KBM-7 (cell line): ENCODE measurements at regions not wholly inside any gene's neighbourhood (a gene's known extent, or its start where the extent isn't known, plus 50 kb on each side); places are given as distances from the start of the nearest gene placed in this dataset.
A peak's percentile ranks its signal among the peaks of the same experiment; 100 is the strongest.
"Not testable (repeated sequence)": the region's sequence is repeated elsewhere in the genome, so short reads cannot be mapped to it uniquely, and the experiment has no call there.

Experiments used
- DNase-seq: peaks from one replicate; pipeline ENCODE4 v3.0.0-alpha.2; 2015
- in situ Hi-C: fragments of 300-500 bp; cut with MboI; formaldehyde crosslinking; loops from 2 replicates; pipeline ENCODE4 v1.14.3; 2020; ENCODE audit warnings: low sequenced_read_pairs, low pct_unique_long_range_greater_than_20kb, mixed read lengths

DNA sequence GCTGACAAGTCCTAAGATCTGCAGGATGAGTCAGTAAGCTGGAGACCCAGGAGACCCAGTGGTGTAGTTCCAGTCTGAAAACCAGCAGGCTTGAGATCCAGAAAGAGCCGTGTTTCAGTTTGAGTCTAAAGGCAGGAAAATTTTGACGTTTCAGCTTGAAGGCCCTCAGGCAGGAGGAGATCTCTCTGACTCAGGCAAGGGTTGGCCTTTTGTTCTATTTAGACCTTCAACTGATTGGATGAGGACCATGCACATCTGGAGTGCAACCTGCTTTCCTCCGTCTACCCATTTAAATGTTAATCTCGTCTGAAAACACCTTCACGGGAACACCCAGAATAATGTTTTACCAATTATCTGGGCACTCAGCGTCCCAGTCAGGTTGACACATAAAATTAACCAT is 69.5 kb downstream of the NPIPA7 start:
- DNase-seq, in situ Hi-C loops: not testable (repeated sequence)

DNA sequence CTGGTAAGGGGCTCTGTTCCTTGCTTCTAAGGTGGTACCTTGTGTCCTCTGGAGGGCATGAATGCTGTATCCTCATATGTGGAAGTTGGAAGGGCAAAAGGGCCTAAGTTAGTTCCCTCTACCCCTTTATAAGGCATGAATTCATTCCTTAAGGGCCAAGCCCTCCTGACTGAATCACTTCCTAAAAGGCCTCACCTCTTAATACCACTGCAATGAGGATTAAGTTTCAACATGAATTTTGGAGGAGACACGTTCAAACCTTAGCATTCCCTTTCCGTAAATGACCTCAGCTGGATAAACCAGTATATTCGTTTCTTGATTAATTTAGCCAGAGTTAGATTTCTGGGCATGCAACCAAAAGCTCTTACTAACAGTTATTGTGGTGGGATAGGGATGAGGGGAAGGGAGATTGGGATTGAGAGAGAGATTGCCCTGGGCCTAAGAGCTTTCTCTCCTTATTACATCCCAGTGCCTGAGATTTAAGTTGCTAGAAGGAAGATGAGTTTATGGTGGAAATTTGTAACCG is 70.8 kb downstream of the NPIPA7 start:
- DNase-seq, in situ Hi-C loops: not testable (repeated sequence)

DNA sequence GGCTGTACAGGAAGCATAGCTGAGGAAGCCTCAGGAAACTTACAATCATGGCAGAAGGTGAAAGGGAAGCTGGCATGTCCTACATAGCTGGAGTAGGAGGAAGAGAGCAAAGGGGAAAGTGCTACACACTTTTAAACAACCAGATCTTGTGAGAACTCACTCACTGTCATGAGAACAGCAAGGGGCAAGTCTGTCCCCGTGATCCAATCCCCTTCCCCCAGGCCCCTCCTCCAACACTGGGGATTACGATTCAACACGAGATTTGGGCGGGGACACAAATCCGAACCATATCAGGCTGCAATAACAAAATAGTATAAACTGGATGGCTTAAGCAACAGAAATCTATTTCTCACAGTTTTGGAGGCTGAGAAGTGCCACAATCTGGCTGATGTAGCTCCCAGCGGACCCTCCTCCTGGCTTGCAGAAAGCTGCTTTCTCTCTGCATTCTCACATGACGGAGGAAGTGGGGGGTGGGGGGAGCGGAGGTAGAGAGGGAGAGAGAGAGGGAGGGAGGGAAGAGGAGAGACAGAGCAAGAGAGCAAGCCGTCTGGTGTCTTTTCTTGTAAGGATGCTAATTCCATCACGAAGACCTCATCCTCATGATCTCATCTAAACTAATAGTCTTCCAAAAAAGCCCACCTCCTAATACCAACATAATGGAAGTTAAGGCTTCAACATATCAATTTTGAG is 72.9 kb downstream of the NPIPA7 start:
- DNase-seq, in situ Hi-C loops: not testable (repeated sequence)

DNA sequence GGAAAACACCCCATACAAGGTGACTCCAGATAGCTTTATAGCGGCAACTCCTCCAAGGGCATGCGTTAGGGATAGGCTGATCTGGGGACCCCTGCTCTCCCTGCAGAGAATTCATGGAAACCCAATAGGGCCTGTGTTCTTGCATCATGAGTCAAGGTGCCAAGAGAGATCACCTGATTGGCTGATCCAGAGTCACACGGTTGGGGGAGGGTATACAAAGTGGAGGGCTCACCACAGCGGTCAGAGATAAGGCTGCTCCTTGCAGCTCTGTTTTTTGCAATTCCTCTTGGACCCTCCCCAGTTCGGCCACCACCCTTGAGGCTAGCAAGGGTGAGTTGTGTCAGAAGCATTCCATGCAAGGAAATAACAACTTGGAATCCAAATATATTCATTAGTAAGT is 79.6 kb downstream of the NPIPA7 start:
- in situ Hi-C loops, DNase-seq: not testable (repeated sequence)

DNA sequence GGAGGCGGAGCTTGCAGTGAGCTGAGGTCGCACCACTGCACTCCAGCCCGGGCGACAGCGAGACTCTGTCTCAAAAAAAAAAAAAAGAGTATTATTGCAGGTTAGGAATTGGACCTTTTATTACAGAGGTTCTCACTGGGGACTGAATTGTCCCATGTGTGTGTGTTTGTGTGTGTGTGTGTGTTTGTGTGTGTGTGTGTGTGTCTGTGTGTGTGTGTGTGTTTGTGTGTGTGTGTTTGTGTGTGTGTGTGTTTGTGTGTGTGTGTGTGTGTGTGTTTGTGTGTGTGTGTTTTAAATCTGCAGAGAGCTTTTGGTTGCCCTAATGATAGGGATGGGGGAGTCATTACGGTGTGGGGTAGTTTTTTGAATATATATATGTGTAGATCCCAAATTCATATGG is 84.9 kb downstream of the NPIPA7 start:
- in situ Hi-C loops, DNase-seq: not testable (repeated sequence)

DNA sequence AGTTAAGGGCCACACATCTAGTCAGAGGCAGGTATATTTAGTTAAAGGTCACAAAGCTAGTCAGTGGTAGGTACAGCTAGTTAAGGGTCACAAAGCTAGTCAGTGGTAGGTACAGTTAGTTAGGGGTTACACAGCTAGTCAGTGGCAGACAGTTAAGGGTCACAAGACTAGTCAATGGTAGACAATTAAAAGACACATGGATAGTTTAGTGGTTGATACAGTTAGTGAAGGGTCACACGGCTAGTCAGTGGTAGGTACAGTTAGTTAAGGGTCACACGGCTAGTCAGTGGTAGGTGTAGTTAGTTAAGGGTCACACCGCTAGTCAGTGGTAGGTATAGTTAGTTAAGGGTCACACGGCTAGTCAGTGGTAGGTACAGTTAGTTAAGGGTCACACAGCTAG is 110.0 kb downstream of the NPIPA7 start:
- DNase-seq, in situ Hi-C loops: not testable (repeated sequence)

DNA sequence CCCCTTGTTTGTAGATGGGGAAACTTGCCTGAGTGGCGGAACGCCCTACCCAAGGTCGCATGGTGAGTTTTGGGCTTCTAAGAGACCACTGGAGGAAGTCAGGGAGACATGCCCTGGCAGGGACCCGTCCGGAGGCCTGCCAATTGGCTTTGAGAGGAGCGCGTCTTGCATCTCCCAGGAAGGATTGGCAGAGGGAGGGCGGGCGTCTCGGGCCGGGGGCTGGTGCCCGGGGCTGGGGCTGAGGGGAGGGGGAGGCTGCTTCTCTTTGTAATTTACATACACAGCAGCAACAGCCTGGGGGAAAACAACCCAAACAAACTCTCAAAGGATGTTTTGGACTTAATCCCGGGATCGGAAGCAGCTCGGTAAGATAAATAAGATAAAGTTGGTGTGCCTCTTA is 110.5 kb downstream of the NPIPA7 start:
- DNase-seq, in situ Hi-C loops: not testable (repeated sequence)

DNA sequence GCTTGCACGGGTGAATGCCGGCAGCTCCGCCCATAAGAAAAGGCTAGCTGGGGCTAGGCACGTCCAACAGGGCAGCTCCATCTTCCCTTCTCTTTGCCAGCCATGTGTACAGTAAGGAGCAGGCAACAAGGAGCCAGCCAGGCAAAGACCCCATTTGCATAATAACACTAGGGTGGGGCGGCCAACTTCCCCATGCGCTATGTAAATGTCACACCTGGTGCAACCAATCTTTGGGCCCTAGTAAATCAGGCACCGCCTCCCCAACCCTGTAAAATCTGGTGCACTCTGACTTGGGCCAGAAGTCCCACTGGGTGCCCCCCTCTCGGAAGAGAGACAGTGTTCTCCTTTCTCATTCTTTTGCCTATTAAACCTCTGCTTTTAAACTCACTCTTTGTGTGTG is 115.2 kb downstream of the NPIPA7 start:
- DNase-seq, in situ Hi-C loops: not testable (repeated sequence)

DNA sequence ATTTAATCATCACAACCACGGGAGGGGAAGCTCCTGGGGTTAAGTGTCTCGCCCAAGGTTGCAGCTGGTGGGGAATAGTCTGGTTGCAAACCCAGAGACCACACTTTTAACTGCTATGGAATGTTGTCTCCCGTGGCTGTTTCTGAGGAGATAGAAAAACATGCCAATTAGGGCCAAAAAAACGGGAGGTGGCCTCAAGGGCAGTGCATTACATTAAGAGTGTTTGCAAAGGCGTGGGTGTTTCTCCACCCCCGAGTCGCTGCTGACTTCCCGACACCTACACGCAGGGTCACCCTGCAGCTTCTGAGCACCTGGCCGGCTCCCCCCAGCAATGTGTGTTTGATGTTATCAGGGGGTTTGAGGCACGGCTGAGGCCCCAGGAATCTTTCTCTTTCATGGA is 116.1 kb downstream of the NPIPA7 start:
- DNase-seq, in situ Hi-C loops: not testable (repeated sequence)

DNA sequence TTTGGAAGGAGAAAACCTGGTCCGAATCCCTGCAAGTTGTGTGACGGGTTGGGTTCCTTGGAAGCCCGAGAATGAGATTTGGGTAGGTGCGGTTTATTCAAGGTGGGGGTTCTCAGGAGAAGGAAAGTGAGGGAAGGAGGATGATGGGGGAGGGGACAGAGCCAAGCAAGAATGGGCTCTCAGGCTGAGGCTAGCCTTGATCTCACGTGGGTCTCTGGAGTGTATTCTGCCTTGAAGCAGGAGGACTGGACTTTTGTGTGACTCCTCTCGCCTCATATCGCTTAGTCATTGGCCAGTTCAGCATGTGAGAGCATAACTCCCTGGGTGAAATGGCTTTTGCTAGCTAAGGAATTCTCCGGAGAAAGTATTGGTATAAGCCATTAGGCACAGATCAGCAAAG is 120.9 kb downstream of the NPIPA7 start:
- in situ Hi-C loops, DNase-seq: not testable (repeated sequence)

DNA sequence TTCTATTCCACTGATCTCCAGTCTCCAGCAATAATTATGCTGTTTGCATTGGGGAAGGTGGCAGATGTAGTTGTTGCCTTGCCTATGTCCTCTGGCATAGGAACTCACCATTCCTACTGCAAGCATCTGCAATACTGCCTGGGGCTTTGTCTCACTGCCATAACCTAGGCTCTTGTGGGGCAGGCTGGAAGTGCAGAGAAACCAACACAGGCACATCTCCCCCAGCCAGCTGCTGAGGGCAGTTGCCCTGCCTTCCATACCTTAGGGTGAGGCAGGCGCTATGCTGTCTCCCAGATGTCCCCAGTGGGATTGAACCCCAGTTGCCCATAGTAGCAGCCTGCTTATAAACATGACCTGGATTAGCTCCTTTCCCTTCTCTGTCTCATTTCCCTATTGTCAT is 128.1 kb downstream of the NPIPA7 start:
- DNase-seq, in situ Hi-C loops: not testable (repeated sequence)

DNA sequence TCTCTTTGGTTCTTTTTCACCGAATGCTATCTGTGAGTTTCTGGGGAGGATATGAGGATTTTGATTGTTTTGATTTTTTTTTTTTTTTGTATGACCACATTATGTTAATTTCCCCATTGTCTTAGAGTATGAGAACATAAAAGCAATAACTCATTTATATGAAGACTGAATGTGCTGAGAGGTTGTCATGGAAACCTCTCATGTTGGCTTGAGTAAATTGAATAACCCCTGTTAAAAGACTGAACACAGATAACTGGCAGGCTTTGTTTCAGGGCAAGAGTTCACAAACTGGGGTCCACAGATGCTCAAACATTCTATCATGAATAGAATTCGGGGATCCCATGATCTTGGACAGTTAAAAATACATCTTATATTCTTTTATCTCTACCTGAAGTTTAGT is 129.4 kb downstream of the NPIPA7 start:
- in situ Hi-C loops, DNase-seq: not testable (repeated sequence)

DNA sequence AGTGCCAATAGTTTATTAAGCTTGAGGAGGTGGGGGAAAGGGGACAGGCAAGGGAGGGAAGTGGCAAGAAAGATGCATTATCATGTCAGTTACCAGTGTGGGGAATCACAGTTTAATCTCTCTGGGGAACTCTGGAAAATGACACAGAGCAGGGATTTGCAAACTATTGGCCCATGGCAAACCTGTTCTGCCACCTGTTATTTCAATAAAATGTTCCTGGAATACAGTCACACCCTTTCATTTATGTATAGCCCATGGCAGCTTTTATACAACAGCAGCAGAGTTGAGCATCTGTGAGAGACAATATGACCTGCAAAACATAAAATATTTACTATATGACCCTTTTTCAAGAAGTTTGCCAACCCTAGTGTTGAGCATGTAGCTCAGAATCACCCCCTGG is 140.5 kb downstream of the NPIPA7 start:
- in situ Hi-C loops, DNase-seq: not testable (repeated sequence)

DNA sequence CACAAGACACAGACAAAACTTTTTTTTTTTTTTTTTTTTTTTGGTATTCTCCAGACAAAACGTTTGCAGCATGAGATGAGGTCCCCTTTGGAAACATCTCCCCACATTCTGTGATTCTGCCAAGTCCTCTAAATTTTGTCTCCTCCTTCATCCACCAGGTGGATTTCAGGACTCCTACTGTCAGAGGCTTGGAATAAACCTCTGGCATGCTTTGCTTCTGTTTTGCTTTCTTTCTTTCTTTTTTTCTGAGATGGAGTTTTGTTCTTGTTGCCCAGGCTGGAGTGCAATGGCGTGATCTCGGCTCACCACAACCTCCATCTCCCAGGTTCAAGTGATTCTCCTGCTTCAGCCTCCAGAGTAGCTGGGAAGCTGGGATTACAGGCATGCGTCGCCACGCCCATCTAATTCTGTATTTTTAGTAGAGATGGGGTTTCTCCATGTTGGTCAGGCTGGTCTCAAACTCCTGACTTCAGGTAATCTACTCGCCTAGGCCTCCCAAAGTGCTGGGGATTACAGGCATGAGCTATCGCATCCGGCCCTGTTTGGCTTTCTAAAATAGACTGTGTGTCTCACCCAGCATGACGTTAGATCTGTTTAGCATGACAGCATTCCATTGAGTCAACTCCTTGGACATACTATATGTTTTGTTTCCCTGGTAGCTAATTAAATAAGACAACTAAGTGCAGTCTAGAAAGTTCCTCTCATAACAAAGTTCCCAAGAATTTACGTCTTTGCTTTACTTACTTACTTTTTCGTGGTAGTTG is 142.5 kb downstream of the NPIPA7 start:
- DNase-seq, in situ Hi-C loops: not testable (repeated sequence)

DNA sequence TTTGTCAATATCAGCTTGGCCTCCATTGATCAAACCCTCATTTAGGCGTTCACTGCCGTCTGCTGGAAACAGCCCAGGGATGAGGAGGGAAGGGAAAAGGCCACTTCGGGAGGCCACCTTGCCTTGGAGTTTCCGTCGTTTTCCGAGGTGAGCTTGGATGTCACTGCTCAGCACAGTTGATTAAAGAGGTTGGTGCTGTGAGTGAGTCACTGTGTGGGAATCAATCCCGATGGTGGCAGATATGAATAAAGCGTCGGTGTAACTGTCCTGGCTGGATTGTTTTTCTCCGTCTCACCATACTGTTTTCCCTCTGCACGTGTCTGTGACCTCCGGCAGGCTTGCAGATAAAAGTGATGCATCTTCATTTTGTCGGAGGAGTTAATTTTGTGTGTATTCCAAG is 148.1 kb downstream of the NPIPA7 start:
- DNase-seq, in situ Hi-C loops: not testable (repeated sequence)

DNA sequence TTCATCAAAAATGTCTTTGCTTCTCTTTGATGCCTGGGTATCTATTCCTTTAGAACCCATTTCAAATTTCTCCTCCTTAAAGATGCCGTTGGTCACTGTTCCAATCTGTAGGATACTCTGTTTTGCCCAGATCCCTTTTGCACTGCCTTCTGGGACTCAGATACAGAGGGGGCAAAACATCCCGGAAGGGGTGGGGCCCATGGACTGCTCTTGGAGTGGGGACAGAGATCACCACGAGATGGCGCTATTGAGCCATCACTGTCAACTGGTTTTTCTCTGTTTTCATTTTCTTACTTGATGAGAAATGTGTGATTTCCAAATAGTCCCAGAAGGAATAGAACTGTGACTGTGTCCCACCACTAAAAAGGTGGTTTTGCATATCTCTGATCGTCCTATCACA is 151.8 kb downstream of the NPIPA7 start:
- in situ Hi-C loops: not testable (repeated sequence)

DNA sequence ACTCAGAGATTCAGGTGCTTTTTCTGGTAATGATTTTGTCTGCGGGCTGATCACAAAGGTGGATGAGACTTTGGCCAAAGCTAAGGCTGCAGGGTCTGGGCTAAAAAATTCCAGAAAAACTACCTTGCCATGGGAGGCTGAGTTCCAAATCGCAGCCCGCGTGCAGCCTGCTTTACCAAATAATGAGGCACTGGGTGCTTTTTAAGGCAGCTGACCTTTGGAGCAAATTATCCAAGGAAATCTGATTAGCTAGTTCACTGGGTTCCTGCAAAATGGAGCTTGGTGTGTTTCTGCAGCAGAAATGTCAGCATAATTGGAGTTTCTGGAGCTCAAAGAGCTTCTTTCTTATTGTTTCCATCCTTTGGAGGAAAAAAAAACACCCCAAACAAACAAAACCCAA is 156.6 kb downstream of the NPIPA7 start:
- in situ Hi-C loops, DNase-seq: not testable (repeated sequence)

More for the DNA sequence above, 151.8 kb downstream of the NPIPA7 start:
- DNase-seq: not testable (repeated sequence)

DNA sequence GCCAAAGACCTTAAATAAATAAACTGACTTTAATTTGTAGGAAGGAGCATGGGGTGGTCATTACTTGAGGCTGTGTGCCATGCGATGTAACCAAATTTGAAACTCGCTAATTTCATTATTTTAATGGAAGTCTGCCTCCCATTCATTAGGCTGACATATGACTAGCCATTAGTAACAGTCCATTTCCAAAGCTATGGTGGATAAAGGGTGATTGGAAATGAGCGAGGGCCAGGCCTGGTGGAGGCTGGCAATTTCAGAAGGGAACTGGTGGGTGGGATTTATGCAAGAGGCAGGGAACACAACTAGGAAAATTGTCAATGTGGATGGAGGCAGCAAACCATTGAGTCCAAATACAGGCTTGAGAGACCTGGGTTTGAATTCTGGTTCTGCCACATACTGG is 157.2 kb downstream of the NPIPA7 start:
- DNase-seq, in situ Hi-C loops: not testable (repeated sequence)

DNA sequence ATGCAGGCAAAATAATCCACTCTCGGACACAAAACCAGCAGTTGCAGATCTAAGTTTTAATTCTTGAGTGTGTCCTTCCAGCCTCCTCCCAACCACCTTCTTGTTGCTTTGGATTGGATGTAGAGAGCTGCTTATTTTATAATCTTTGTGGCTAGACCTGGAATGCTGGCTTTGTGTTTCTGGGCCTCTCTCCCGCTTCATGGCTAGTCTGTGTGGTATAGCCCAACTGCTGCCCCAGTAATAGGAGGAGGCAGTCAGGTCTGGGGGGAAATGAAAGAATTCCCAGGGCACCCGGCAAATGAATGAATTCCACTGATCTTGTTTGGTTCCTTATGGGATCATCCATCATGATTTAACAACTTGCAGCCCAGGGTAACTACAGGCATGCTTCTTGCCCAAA is 170.8 kb downstream of the NPIPA7 start:
- in situ Hi-C loops, DNase-seq: not testable (repeated sequence)

DNA sequence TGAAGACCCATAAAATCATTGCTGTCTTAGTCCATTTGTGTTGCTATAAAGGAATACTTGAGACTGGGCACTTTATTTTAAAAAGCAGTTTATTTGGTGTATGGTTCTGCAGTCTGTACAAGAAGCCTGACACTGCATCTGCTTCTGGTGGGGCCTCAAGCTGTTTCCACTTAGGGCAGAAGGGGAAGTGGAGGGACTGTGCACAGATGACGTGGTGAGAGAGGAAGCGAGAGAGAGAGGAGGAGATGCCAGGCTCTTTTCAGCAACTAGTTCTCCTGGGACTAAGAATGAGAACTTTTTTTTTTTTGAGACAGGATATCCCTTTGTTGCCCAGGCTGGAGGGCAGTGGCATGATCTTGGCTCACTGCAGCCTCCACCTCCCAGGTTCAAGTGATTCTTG is 171.9 kb downstream of the NPIPA7 start:
- in situ Hi-C loops: not testable (repeated sequence)
- peak; percentile 1 for DNase-seq
